ENCODE measurements at regions not wholly inside any gene's neighbourhood (a gene's known extent, or its start where the extent isn't known, plus 50 kb on each side); places are given as distances from the start of the nearest gene placed in this dataset.

GRCh38 chr20:47925593-47925992 is 140.3 kb upstream of the SULF2 start:
- no peak for TF ChIP-seq JUN (CRISPR knock-in tag; IDR thresholded peaks at IDR 0.05)
- TF ChIP-seq, protein P1, sequence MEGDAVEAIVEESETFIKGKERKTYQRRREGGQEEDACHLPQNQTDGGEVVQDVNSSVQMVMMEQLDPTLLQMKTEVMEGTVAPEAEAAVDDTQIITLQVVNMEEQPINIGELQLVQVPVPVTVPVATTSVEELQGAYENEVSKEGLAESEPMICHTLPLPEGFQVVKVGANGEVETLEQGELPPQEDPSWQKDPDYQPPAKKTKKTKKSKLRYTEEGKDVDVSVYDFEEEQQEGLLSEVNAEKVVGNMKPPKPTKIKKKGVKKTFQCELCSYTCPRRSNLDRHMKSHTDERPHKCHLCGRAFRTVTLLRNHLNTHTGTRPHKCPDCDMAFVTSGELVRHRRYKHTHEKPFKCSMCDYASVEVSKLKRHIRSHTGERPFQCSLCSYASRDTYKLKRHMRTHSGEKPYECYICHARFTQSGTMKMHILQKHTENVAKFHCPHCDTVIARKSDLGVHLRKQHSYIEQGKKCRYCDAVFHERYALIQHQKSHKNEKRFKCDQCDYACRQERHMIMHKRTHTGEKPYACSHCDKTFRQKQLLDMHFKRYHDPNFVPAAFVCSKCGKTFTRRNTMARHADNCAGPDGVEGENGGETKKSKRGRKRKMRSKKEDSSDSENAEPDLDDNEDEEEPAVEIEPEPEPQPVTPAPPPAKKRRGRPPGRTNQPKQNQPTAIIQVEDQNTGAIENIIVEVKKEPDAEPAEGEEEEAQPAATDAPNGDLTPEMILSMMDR (IDR thresholded peaks at IDR 0.05) = no peak
- TF ChIP-seq HMGXB4 (CRISPR knock-in tag; IDR thresholded peaks at IDR 0.05) = no peak
- TF ChIP-seq, protein P2, sequence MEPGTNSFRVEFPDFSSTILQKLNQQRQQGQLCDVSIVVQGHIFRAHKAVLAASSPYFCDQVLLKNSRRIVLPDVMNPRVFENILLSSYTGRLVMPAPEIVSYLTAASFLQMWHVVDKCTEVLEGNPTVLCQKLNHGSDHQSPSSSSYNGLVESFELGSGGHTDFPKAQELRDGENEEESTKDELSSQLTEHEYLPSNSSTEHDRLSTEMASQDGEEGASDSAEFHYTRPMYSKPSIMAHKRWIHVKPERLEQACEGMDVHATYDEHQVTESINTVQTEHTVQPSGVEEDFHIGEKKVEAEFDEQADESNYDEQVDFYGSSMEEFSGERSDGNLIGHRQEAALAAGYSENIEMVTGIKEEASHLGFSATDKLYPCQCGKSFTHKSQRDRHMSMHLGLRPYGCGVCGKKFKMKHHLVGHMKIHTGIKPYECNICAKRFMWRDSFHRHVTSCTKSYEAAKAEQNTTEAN (CRISPR knock-in tag; IDR thresholded peaks at IDR 0.05) = no peak
- TF ChIP-seq, protein P3, sequence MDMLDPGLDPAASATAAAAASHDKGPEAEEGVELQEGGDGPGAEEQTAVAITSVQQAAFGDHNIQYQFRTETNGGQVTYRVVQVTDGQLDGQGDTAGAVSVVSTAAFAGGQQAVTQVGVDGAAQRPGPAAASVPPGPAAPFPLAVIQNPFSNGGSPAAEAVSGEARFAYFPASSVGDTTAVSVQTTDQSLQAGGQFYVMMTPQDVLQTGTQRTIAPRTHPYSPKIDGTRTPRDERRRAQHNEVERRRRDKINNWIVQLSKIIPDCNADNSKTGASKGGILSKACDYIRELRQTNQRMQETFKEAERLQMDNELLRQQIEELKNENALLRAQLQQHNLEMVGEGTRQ (CRISPR knock-in tag; IDR thresholded peaks at IDR 0.05) = no peak
- no peak for TF ChIP-seq FOXJ3 (CRISPR knock-in tag; IDR thresholded peaks at IDR 0.05; ENCODE audit: borderline replicate concordance)
- TF ChIP-seq ZBTB21 (CRISPR knock-in tag; IDR thresholded peaks at IDR 0.05; ENCODE audit: borderline replicate concordance) = no peak
- TF ChIP-seq JAZF1 (CRISPR knock-in tag; IDR thresholded peaks at IDR 0.05) = no peak
